Esophagus muscularis mucosa (tissue), 3 donors: ENCODE measurements at regions not wholly inside any gene's neighbourhood (a gene's known extent, or its start where the extent isn't known, plus 50 kb on each side); places are given as distances from the start of the nearest gene placed in this dataset.

Source experiments
- EP300 ChIP-seq: sonication (generic); formaldehyde crosslinking; IDR thresholded peaks from one replicate; pipeline ENCODE4 v1.6.1; 2017; ENCODE audit warnings: antibody characterized with exemption
- TF ChIP-seq, protein P1 (sequence below), 3 experiments: fragments of 200-600 bp in 2 of 3; fragments of 450-650 bp in 1 of 3; sonication (generic) in 2 of 3; IDR thresholded peaks; one replicate each; pipeline ENCODE4 v1.5.1; 2017 to 2019; ENCODE audit warnings: antibody characterized with exemption in 3 of 3, mild to moderate bottlenecking in 2 of 3, moderate library complexity in 1 of 3

DNA sequence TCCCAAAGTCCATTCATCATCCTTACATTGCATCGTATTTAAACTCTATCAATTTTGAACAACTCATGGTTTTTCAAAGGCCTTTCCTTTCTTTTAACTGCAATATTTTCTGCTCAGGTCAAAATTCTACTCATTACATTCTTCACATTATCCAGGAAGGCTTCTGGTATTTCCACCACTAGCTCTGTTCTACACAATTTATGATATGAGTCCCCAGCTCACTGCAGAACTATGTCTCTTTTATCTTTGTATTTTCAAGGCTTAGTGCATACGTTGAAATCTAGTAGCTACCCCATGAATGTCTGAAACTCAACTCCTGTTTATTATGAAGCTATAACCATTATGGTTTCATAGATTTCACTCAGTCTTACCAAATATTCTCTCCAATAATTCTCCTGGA, 282.9 kb downstream of the DUSP6 start:
- TF ChIP-seq, protein P1, sequence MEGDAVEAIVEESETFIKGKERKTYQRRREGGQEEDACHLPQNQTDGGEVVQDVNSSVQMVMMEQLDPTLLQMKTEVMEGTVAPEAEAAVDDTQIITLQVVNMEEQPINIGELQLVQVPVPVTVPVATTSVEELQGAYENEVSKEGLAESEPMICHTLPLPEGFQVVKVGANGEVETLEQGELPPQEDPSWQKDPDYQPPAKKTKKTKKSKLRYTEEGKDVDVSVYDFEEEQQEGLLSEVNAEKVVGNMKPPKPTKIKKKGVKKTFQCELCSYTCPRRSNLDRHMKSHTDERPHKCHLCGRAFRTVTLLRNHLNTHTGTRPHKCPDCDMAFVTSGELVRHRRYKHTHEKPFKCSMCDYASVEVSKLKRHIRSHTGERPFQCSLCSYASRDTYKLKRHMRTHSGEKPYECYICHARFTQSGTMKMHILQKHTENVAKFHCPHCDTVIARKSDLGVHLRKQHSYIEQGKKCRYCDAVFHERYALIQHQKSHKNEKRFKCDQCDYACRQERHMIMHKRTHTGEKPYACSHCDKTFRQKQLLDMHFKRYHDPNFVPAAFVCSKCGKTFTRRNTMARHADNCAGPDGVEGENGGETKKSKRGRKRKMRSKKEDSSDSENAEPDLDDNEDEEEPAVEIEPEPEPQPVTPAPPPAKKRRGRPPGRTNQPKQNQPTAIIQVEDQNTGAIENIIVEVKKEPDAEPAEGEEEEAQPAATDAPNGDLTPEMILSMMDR (IDR thresholded peaks at IDR 0.05) = no peak
- no peak for TF ChIP-seq EP300
